ENCODE measurements at regions not wholly inside any gene's neighbourhood (a gene's known extent, or its start where the extent isn't known, plus 50 kb on each side); places are given as distances from the start of the nearest gene placed in this dataset.
"Not testable (repeated sequence)": the region's sequence is repeated elsewhere in the genome, so short reads cannot be mapped to it uniquely, and the experiment has no call there.

- ATAC-seq (no peak), DNase-seq (no peak)
- ChIA-PET POLR2A (no interaction called here), CTCF (no interaction called here)
- Mint-ChIP-seq H3K27ac (no peak overlapping the region), H3K36me3 (ENCODE audit: low read depth) (no peaks in the 10 kb centered on the region), H3K4me3 (no peak overlapping the region), H3K4me1 (no peaks in the 10 kb centered on the region), H3K27me3 (no peaks in the 10 kb centered on the region), H3K9me3 (ENCODE audit: low read depth) (no peaks in the 10 kb centered on the region)
- intact Hi-C loops (cut with DNase I, micrococcal nuclease): no loop called here
Observed at GRCh38 chrX:82528525-82528924, 979.6 kb upstream of the POU3F4 start.

- Mint-ChIP-seq H3K27ac (no peak overlapping the region), H3K36me3 (ENCODE audit: low read depth) (no peaks in the 10 kb centered on the region), H3K4me1 (no peaks in the 10 kb centered on the region), H3K9me3 (ENCODE audit: low read depth) (no peaks in the 10 kb centered on the region), H3K4me3 (no peak overlapping the region), H3K27me3 (no peaks in the 10 kb centered on the region)
- ATAC-seq (no peak), DNase-seq (no peak)
- ChIA-PET POLR2A (no interaction called here), CTCF (no interaction called here)
- intact Hi-C loops (cut with DNase I, micrococcal nuclease): no loop called here
Observed at GRCh38 chrX:82534086-82534597, 973.9 kb upstream of the POU3F4 start.

- ATAC-seq; POLR2A ChIA-PET; H3K4me3 Mint-ChIP-seq; DNase-seq; H3K27ac Mint-ChIP-seq; H3K36me3 Mint-ChIP-seq (ENCODE audit: low read depth); intact Hi-C loops (cut with DNase I, micrococcal nuclease); H3K27me3 Mint-ChIP-seq; H3K4me1 Mint-ChIP-seq; CTCF ChIA-PET; H3K9me3 Mint-ChIP-seq (ENCODE audit: low read depth): not testable (repeated sequence)
Observed at GRCh38 chrX:82537205-82537604, 970.9 kb upstream of the POU3F4 start.

GRCh38 chrX:82541822-82542221, 966.3 kb upstream of the POU3F4 start:
- H3K27me3 Mint-ChIP-seq: no peaks in the 10 kb centered on the region
- ChIA-PET CTCF (interaction anchor here (0.6 kb wide), 1 partner anchor 1164 kb away, joined by 4 read pairs; no protein-coding TSS in a partner anchor), POLR2A (no interaction called here)

GRCh38 chrX:82552201-82552600, 955.9 kb upstream of the POU3F4 start:
- H3K9me3 Mint-ChIP-seq (ENCODE audit: low read depth); H3K27ac Mint-ChIP-seq; H3K36me3 Mint-ChIP-seq (ENCODE audit: low read depth); ATAC-seq; POLR2A ChIA-PET; H3K4me3 Mint-ChIP-seq; intact Hi-C loops (cut with DNase I, micrococcal nuclease); H3K4me1 Mint-ChIP-seq; H3K27me3 Mint-ChIP-seq; DNase-seq: not testable (repeated sequence)
- CTCF ChIA-PET: interaction anchor here (0.6 kb wide), 1 partner anchor 322 kb away, joined by 3 read pairs; no protein-coding TSS in a partner anchor

More at GRCh38 chrX:82541822-82542221, 966.3 kb upstream of the POU3F4 start:
- H3K4me3 Mint-ChIP-seq: no peak overlapping the region
- H3K4me1 Mint-ChIP-seq: no peaks in the 10 kb centered on the region
- H3K36me3 Mint-ChIP-seq (ENCODE audit: low read depth): no peaks in the 10 kb centered on the region
- intact Hi-C loops (cut with DNase I, micrococcal nuclease): no loop called here
- ATAC-seq: no peak
- H3K9me3 Mint-ChIP-seq (ENCODE audit: low read depth): peaks cover 3% of the 10 kb centered on the region
- H3K27ac Mint-ChIP-seq: no peak overlapping the region
- DNase-seq: no peak

GRCh38 chrX:82556588-82556987, 951.5 kb upstream of the POU3F4 start:
- ChIA-PET CTCF (no interaction called here), POLR2A (no interaction called here)
- ATAC-seq: no peak
- DNase-seq: no peak
- Mint-ChIP-seq H3K27me3 (no peaks in the 10 kb centered on the region), H3K4me1 (no peaks in the 10 kb centered on the region), H3K27ac (no peak overlapping the region), H3K36me3 (ENCODE audit: low read depth) (no peaks in the 10 kb centered on the region), H3K4me3 (no peak overlapping the region), H3K9me3 (ENCODE audit: low read depth) (peaks cover 2% of the 10 kb centered on the region)
- intact Hi-C loops (cut with DNase I, micrococcal nuclease): no loop called here

- Mint-ChIP-seq H3K4me3 (no peak overlapping the region), H3K4me1 (no peaks in the 10 kb centered on the region), H3K36me3 (ENCODE audit: low read depth) (no peaks in the 10 kb centered on the region), H3K27me3 (no peaks in the 10 kb centered on the region), H3K9me3 (ENCODE audit: low read depth) (no peaks in the 10 kb centered on the region), H3K27ac (no peak overlapping the region)
- ChIA-PET POLR2A (no interaction called here), CTCF (no interaction called here)
- intact Hi-C loops (cut with DNase I, micrococcal nuclease): no loop called here
- ATAC-seq: no peak
- no peak for DNase-seq
Observed at GRCh38 chrX:82585868-82586267, 922.2 kb upstream of the POU3F4 start.

- no peaks in the 10 kb centered on the region for H3K36me3 Mint-ChIP-seq (ENCODE audit: low read depth)
- POLR2A ChIA-PET: no interaction called here
Observed at GRCh38 chrX:82589410-82589809, 918.7 kb upstream of the POU3F4 start.

GRCh38 chrX:82591421-82591820, 916.7 kb upstream of the POU3F4 start:
- peaks cover 2% of the 10 kb centered on the region for H3K9me3 Mint-ChIP-seq (ENCODE audit: low read depth)
- DNase-seq (no peak), ATAC-seq (no peak)
- H3K4me1 Mint-ChIP-seq: no peaks in the 10 kb centered on the region
- no peaks in the 10 kb centered on the region for H3K36me3 Mint-ChIP-seq (ENCODE audit: low read depth)
- intact Hi-C loops (cut with DNase I, micrococcal nuclease): no loop called here
- no peak overlapping the region for H3K4me3 Mint-ChIP-seq
- H3K27me3 Mint-ChIP-seq: no peaks in the 10 kb centered on the region
- H3K27ac Mint-ChIP-seq: no peak overlapping the region
- ChIA-PET CTCF (no interaction called here), POLR2A (no interaction called here)

More at GRCh38 chrX:82589410-82589809, 918.7 kb upstream of the POU3F4 start:
- intact Hi-C loops (cut with DNase I, micrococcal nuclease): no loop called here
- no peaks in the 10 kb centered on the region for H3K27me3 Mint-ChIP-seq
- peaks cover 2% of the 10 kb centered on the region for H3K9me3 Mint-ChIP-seq (ENCODE audit: low read depth)
- CTCF ChIA-PET: no interaction called here
- DNase-seq (no peak), ATAC-seq (no peak)
- H3K4me1 Mint-ChIP-seq: no peaks in the 10 kb centered on the region
- no peak overlapping the region for H3K4me3 Mint-ChIP-seq
- H3K27ac Mint-ChIP-seq: no peak overlapping the region

- ChIA-PET CTCF (no interaction called here), POLR2A (no interaction called here)
- peaks cover 5% of the 10 kb centered on the region for H3K9me3 Mint-ChIP-seq (ENCODE audit: low read depth)
- no peak overlapping the region for H3K4me3 Mint-ChIP-seq
- intact Hi-C loops (cut with DNase I, micrococcal nuclease): no loop called here
- no peak for DNase-seq
- no peak for ATAC-seq
- H3K4me1 Mint-ChIP-seq: no peaks in the 10 kb centered on the region
- no peaks in the 10 kb centered on the region for H3K36me3 Mint-ChIP-seq (ENCODE audit: low read depth)
- no peaks in the 10 kb centered on the region for H3K27me3 Mint-ChIP-seq
- H3K27ac Mint-ChIP-seq: no peak overlapping the region
Observed at GRCh38 chrX:82626978-82627377, 881.1 kb upstream of the POU3F4 start.

GRCh38 chrX:82627568-82627967, 880.5 kb upstream of the POU3F4 start:
- intact Hi-C loops (cut with DNase I, micrococcal nuclease): no loop called here
- no peak overlapping the region for H3K27ac Mint-ChIP-seq
- no peaks in the 10 kb centered on the region for H3K27me3 Mint-ChIP-seq

GRCh38 chrX:82648062-82648461, 860.0 kb upstream of the POU3F4 start:
- H3K27me3 Mint-ChIP-seq: no peaks in the 10 kb centered on the region

More at GRCh38 chrX:82627568-82627967, 880.5 kb upstream of the POU3F4 start:
- H3K9me3 Mint-ChIP-seq (ENCODE audit: low read depth): peaks cover 6% of the 10 kb centered on the region
- POLR2A ChIA-PET: no interaction called here
- no peak for DNase-seq
- CTCF ChIA-PET: no interaction called here
- no peak for ATAC-seq
- no peaks in the 10 kb centered on the region for H3K4me1 Mint-ChIP-seq
- H3K4me3 Mint-ChIP-seq: no peak overlapping the region
- H3K36me3 Mint-ChIP-seq (ENCODE audit: low read depth): no peaks in the 10 kb centered on the region

GRCh38 chrX:82649645-82650044, 858.4 kb upstream of the POU3F4 start:
- ChIA-PET CTCF (no interaction called here), POLR2A (no interaction called here)
- H3K4me3 Mint-ChIP-seq: no peak overlapping the region
- no peaks in the 10 kb centered on the region for H3K4me1 Mint-ChIP-seq
- H3K36me3 Mint-ChIP-seq (ENCODE audit: low read depth): no peaks in the 10 kb centered on the region
- H3K9me3 Mint-ChIP-seq (ENCODE audit: low read depth): no peaks in the 10 kb centered on the region
- no peaks in the 10 kb centered on the region for H3K27me3 Mint-ChIP-seq
- DNase-seq: no peak
- intact Hi-C loops (cut with DNase I, micrococcal nuclease): no loop called here
- H3K27ac Mint-ChIP-seq: no peak overlapping the region
- no peak for ATAC-seq

More at GRCh38 chrX:82648062-82648461, 860.0 kb upstream of the POU3F4 start:
- Mint-ChIP-seq H3K4me1 (no peaks in the 10 kb centered on the region), H3K4me3 (no peak overlapping the region), H3K27ac (no peak overlapping the region), H3K9me3 (ENCODE audit: low read depth) (no peaks in the 10 kb centered on the region), H3K36me3 (ENCODE audit: low read depth) (no peaks in the 10 kb centered on the region)
- intact Hi-C loops (cut with DNase I, micrococcal nuclease): no loop called here
- DNase-seq: no peak
- ChIA-PET POLR2A (no interaction called here), CTCF (interaction anchor here (0.7 kb wide), 1 partner anchor 37 kb away, joined by 3 read pairs; no protein-coding TSS in a partner anchor)
- no peak for ATAC-seq

All from activated CD4-positive, alpha-beta T cell treated with anti-CD3 and anti-CD28 coated beads for 36 hours (primary cell).